T-helper 2 cell treated with Interferon-gamma antibody and Interleukin-4, amounts not matched to agents 100 ng/mL and 5 ng/mL, for 36 hours (primary cell): ENCODE measurements at regions not wholly inside any gene's neighbourhood (a gene's known extent, or its start where the extent isn't known, plus 50 kb on each side); places are given as distances from the start of the nearest gene placed in this dataset.
"Not testable (repeated sequence)": the region's sequence is repeated elsewhere in the genome, so short reads cannot be mapped to it uniquely, and the experiment has no call there.

ENCODE experiments used
- intact Hi-C: fragments of 100-400 bp; cut with micrococcal nuclease; formaldehyde crosslinking; loops from one replicate; pipeline ENCODE4 v1.15.1; 2023

GRCh38 chr2:7861910-7862702 is 819.8 kb upstream of the ID2 start:
- intact Hi-C loops, result loop anchor here (2.0 kb wide), 1 partner anchor 13 kb away; no protein-coding TSS in a partner anchor

GRCh38 chr2:7866104-7866503 is 815.8 kb upstream of the ID2 start:
- intact Hi-C loops, result no loop called here

- intact Hi-C loops, result no loop called here
Observed at GRCh38 chr2:7866825-7867224, 815.0 kb upstream of the ID2 start.

- intact Hi-C loops, result no loop called here
Observed at GRCh38 chr2:7867867-7868266, 814.0 kb upstream of the ID2 start.

GRCh38 chr2:7868836-7869235 is 813.0 kb upstream of the ID2 start:
- intact Hi-C loops, result no loop called here

GRCh38 chr2:7876445-7876844 is 805.4 kb upstream of the ID2 start:
- intact Hi-C loops, result not testable (repeated sequence)

GRCh38 chr2:7878266-7878665 is 803.6 kb upstream of the ID2 start:
- intact Hi-C loops, result not testable (repeated sequence)

GRCh38 chr2:7878786-7879482 is 802.9 kb upstream of the ID2 start:
- intact Hi-C loops, result no loop called here

- intact Hi-C loops, result no loop called here
Observed at GRCh38 chr2:7879483-7879835, 802.4 kb upstream of the ID2 start.

GRCh38 chr2:7880126-7880525 is 801.7 kb upstream of the ID2 start:
- intact Hi-C loops, result no loop called here

GRCh38 chr2:7880566-7880965 is 801.3 kb upstream of the ID2 start:
- intact Hi-C loops, result no loop called here

- intact Hi-C loops, result no loop called here
Observed at GRCh38 chr2:7881063-7881462, 800.8 kb upstream of the ID2 start.

GRCh38 chr2:7881466-7881865 is 800.4 kb upstream of the ID2 start:
- intact Hi-C loops, result no loop called here

- intact Hi-C loops, result no loop called here
Observed at GRCh38 chr2:7882296-7882695, 799.6 kb upstream of the ID2 start.

GRCh38 chr2:7884338-7884737 is 797.5 kb upstream of the ID2 start:
- intact Hi-C loops, result no loop called here

GRCh38 chr2:7886666-7887065 is 795.2 kb upstream of the ID2 start:
- intact Hi-C loops, result no loop called here

GRCh38 chr2:7887441-7887840 is 794.4 kb upstream of the ID2 start:
- intact Hi-C loops, result no loop called here

- intact Hi-C loops, result no loop called here
Observed at GRCh38 chr2:7888876-7889275, 793.0 kb upstream of the ID2 start.

GRCh38 chr2:7891312-7891711 is 790.5 kb upstream of the ID2 start:
- intact Hi-C loops, result no loop called here

GRCh38 chr2:7895289-7895688 is 786.6 kb upstream of the ID2 start:
- intact Hi-C loops, result no loop called here

- intact Hi-C loops, result no loop called here
Observed at GRCh38 chr2:7896940-7897487, 784.8 kb upstream of the ID2 start.

- intact Hi-C loops, result no loop called here
Observed at GRCh38 chr2:7899241-7899640, 782.6 kb upstream of the ID2 start.

- intact Hi-C loops, result no loop called here
Observed at GRCh38 chr2:7899923-7900322, 781.9 kb upstream of the ID2 start.
